Kidney (tissue), 13 donors: ENCODE measurements at regions not wholly inside any gene's neighbourhood (a gene's known extent, or its start where the extent isn't known, plus 50 kb on each side); places are given as distances from the start of the nearest gene placed in this dataset.

ENCODE experiments used
- DNase-seq, 5 donors: peaks; one replicate each; pipeline ENCODE4 v3.0.0-alpha.2; 2013 to 2020
- FAIRE-seq: peaks from 2 replicates; lab custom pipeline; 2012; peaks lifted over from hg19 to GRCh38; lab: Jason Lieb, UNC
- H3K27ac ChIP-seq, 2 donors: one replicate each; pipeline ENCODE4 v1.7.0; 2013; ENCODE audit warnings: low read depth in 2 of 2, low read length in 2 of 2, inconsistent platforms in 1 of 2
- H3K27me3 ChIP-seq: one replicate; pipeline ENCODE4 v1.7.1; 2013; ENCODE audit warnings: low read length, inconsistent platforms; ENCODE audit not compliant: control insufficient read depth, insufficient read depth
- H3K36me3 ChIP-seq, 3 donors: one replicate each; pipeline versions ENCODE4 v1.7.0 to v1.7.1; 2013; ENCODE audit warnings: low read length in 3 of 3, control low read depth in 1 of 3, inconsistent platforms in 1 of 3; ENCODE audit not compliant: insufficient read depth in 3 of 3, control insufficient read depth in 2 of 3
- H3K4me1 ChIP-seq, 3 donors: one replicate each; pipeline versions ENCODE4 v1.7.0 to v1.7.1; 2013; ENCODE audit warnings: low read length in 3 of 3, inconsistent platforms in 1 of 3, low read depth in 1 of 3; ENCODE audit not compliant: control insufficient read depth in 2 of 3, insufficient read depth in 2 of 3
- H3K4me3 ChIP-seq, 3 donors: one replicate each; pipeline versions ENCODE4 v1.7.0 to v1.8.1; 2013; ENCODE audit warnings: low read length in 3 of 3, control low read depth in 1 of 3, inconsistent platforms in 1 of 3
- H3K9ac ChIP-seq, 3 donors: one replicate each; pipeline versions ENCODE4 v1.7.0 to v1.7.1; 2013; ENCODE audit warnings: low read length in 3 of 3, control low read depth in 1 of 3, inconsistent platforms in 1 of 3
- H3K9me3 ChIP-seq, 3 donors: one replicate each; pipeline versions ENCODE4 v1.7.0 to v1.7.1; 2013; ENCODE audit warnings: low read length in 3 of 3, control low read depth in 1 of 3, inconsistent platforms in 1 of 3; ENCODE audit not compliant: control insufficient read depth in 2 of 3, insufficient read depth in 1 of 3
- intact Hi-C: fragments of 100-400 bp; cut with DNase I; formaldehyde crosslinking; loops from one replicate; pipeline ENCODE4 v1.11.1; 2022
- TF ChIP-seq, protein P1 (sequence below): IDR thresholded peaks from 3 replicates; pipeline ENCODE4 v1.5.1; 2012; ENCODE audit warnings: mild to moderate bottlenecking, moderate library complexity, borderline replicate concordance; ENCODE audit not compliant: insufficient read depth; ENCODE audit errors: extremely low read depth
- donor health status: control.
- donor health status: control.
- donor health status: control.
- donor health status: control.
- donor health status: control.
- donor health status: DM: yes; HTN: yes; CAD: no.
- donor health status: Normal renal cell carcinoma (clear cell type).

DNA sequence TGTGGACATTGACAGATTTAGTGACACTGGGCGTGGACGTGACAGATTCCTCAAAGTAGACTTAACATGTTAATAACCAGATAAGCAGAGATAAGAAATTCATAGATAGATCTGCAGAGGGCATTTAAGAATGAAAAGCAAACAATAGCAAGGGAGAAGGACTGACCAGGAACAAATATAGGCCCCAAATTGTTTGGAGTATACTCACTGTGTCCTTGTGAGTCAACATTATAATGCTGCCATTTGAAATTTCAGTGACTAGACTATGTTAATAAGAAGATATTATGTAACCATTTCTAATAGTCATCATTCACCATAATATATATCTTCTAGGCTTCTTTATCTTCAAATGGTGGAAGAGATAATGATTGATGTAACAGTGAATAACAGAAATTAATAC, 78.1 kb upstream of the SLC38A11 start:
- Histone ChIP-seq H3K4me1 (no peaks in the 10 kb centered on the region), H3K9me3 (no peaks in the 10 kb centered on the region), H3K27me3 (no peaks in the 10 kb centered on the region), H3K36me3 (no peaks in the 10 kb centered on the region), H3K4me3 (no peak overlapping the region), H3K27ac (no peak overlapping the region), H3K9ac (no peak overlapping the region)
- TF ChIP-seq, protein P1, sequence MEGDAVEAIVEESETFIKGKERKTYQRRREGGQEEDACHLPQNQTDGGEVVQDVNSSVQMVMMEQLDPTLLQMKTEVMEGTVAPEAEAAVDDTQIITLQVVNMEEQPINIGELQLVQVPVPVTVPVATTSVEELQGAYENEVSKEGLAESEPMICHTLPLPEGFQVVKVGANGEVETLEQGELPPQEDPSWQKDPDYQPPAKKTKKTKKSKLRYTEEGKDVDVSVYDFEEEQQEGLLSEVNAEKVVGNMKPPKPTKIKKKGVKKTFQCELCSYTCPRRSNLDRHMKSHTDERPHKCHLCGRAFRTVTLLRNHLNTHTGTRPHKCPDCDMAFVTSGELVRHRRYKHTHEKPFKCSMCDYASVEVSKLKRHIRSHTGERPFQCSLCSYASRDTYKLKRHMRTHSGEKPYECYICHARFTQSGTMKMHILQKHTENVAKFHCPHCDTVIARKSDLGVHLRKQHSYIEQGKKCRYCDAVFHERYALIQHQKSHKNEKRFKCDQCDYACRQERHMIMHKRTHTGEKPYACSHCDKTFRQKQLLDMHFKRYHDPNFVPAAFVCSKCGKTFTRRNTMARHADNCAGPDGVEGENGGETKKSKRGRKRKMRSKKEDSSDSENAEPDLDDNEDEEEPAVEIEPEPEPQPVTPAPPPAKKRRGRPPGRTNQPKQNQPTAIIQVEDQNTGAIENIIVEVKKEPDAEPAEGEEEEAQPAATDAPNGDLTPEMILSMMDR: no peak
- DNase-seq (no peak), FAIRE-seq (no peak)
- intact Hi-C loops: no loop called here

DNA sequence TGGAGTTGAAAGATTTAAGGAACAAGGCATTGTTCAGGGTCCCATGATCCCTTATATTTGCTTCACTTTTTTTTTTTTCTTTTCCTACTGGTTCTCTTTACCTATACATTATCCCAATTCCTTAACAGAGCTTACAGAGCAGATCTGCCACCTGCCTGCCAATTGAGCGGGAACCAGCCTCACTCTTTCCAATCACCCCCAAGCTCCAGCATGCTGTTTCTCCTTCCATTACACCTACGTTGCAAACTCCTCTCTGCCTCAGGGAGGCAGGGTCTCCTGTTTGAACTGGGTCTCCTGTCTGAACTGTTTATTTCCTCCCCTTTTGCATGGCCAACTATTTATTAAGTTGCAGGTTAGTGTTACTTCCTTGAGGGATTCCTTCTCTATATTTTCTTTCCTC, 77.2 kb upstream of the SLC38A11 start:
- FAIRE-seq: no peak
- no peaks in the 10 kb centered on the region for H3K9me3 ChIP-seq

DNA sequence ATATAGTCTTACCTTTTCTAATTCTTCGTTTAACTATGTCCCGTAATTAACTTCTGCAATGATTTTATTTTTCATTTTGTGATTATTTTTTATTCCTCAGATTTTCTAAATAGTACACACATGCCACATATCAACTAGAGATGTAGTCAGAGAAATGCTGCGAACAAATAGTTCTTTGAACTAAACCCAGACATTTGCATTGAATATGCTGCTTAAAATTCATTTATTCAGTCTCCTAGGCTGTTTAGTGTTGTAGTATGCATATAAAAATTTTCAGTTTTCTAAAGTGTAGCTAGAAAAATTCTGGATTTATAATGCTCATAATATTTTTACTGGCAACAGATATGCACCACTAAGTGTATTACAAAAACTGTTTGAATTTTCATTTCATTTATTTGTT, 68.9 kb upstream of the SLC38A11 start:
- no peaks in the 10 kb centered on the region for H3K4me1 ChIP-seq
- intact Hi-C loops: no loop called here
- FAIRE-seq: no peak
- no peaks in the 10 kb centered on the region for H3K36me3 ChIP-seq
- TF ChIP-seq, protein P1: no peak
- no peak overlapping the region for H3K4me3 ChIP-seq
- no peaks in the 10 kb centered on the region for H3K27me3 ChIP-seq
- no peaks in the 10 kb centered on the region for H3K9me3 ChIP-seq
- no peak overlapping the region for H3K27ac ChIP-seq
- no peak for DNase-seq
- H3K9ac ChIP-seq: no peak overlapping the region

More for the DNA sequence above, 77.2 kb upstream of the SLC38A11 start:
- intact Hi-C loops: no loop called here
- TF ChIP-seq, protein P1: no peak
- Histone ChIP-seq H3K27ac (no peak overlapping the region), H3K27me3 (no peaks in the 10 kb centered on the region), H3K4me1 (no peaks in the 10 kb centered on the region), H3K4me3 (no peak overlapping the region), H3K9ac (no peak overlapping the region), H3K36me3 (no peaks in the 10 kb centered on the region)
- no peak for DNase-seq

DNA sequence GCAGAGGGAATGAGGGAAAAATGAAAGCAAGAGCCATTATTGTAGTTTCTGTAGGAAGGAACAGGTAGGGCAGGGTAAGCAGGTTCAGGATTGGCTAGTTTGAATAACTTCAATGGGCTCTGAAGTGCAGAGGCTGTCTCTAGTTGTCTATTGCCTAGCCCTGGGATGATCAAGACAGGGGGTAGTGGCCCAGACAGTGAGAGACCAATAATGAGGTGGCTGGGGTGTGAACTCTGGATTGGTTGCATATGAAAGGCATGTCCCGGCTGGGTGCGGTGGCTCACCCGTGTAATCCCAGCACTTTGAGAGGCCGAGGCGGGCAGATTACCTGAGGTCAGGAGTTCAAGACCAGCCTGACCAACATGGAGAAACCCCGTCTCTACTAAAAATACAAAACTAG, 67.5 kb upstream of the SLC38A11 start:
- Histone ChIP-seq H3K36me3 (no peaks in the 10 kb centered on the region), H3K9me3 (no peaks in the 10 kb centered on the region), H3K9ac (no peak overlapping the region), H3K27me3 (no peaks in the 10 kb centered on the region), H3K27ac (no peak overlapping the region), H3K4me3 (no peak overlapping the region), H3K4me1 (no peaks in the 10 kb centered on the region)
- no peak for DNase-seq
- TF ChIP-seq, protein P1: no peak
- intact Hi-C loops: no loop called here
- no peak for FAIRE-seq
